Nucleus accumbens (tissue), 56 donors: ENCODE measurements at regions not wholly inside any gene's neighbourhood (a gene's known extent, or its start where the extent isn't known, plus 50 kb on each side); places are given as distances from the start of the nearest gene placed in this dataset.
A peak's percentile ranks its signal among the peaks of the same experiment; 100 is the strongest.

Source experiments
- DNase-seq, 56 donors: peaks; one replicate each; lab custom pipeline; 2025; lab: John Stamatoyannopoulos, UW

GRCh38 chr12:31869972-31870371, 89.2 kb upstream of the RESF1 start:
- no peak for DNase-seq

GRCh38 chr12:31868965-31869364, 90.2 kb upstream of the RESF1 start:
- DNase-seq = peak in 3 of 56 donors; percentile 2 to 24 (median 8)

- DNase-seq = no peak
These were observed 91.9 kb upstream of the RESF1 start for GRCh38 chr12:31867292-31867691.

GRCh38 chr12:31866523-31866922, 92.7 kb upstream of the RESF1 start:
- DNase-seq = no peak

- no peak for DNase-seq
These were observed 94.2 kb upstream of the RESF1 start for GRCh38 chr12:31865023-31865422.

- DNase-seq = no peak
These were observed 97.9 kb upstream of the RESF1 start for GRCh38 chr12:31861360-31861759.

- DNase-seq = no peak
These were observed 98.8 kb upstream of the RESF1 start for GRCh38 chr12:31860401-31860800.

GRCh38 chr12:31859232-31859977, 99.8 kb upstream of the RESF1 start:
- DNase-seq = no peak

- DNase-seq = no peak
These were observed 103.8 kb upstream of the RESF1 start for GRCh38 chr12:31855427-31855826.

GRCh38 chr12:31853977-31854376, 105.2 kb upstream of the RESF1 start:
- DNase-seq = no peak

- DNase-seq = no peak
These were observed 105.7 kb upstream of the RESF1 start for GRCh38 chr12:31853520-31853919.

- no peak for DNase-seq
These were observed 108.9 kb upstream of the RESF1 start for GRCh38 chr12:31850268-31850667.

- DNase-seq = no peak
These were observed 110.0 kb upstream of the RESF1 start for GRCh38 chr12:31849090-31849687.

- DNase-seq = no peak
These were observed 112.8 kb upstream of the RESF1 start for GRCh38 chr12:31846405-31846804.

- DNase-seq = no peak
These were observed 113.4 kb upstream of the RESF1 start for GRCh38 chr12:31845613-31846322.

- no peak for DNase-seq
These were observed 114.7 kb upstream of the AMN1 start for GRCh38 chr12:31843398-31844095.

- DNase-seq = no peak
These were observed 109.1 kb upstream of the AMN1 start for GRCh38 chr12:31837913-31838312.

- no peak for DNase-seq
These were observed 106.6 kb upstream of the AMN1 start for GRCh38 chr12:31835276-31835882.

GRCh38 chr12:31834150-31834549, 105.3 kb upstream of the AMN1 start:
- no peak for DNase-seq
